Liver (tissue), 8 donors: ENCODE measurements at regions not wholly inside any gene's neighbourhood (a gene's known extent, or its start where the extent isn't known, plus 50 kb on each side); places are given as distances from the start of the nearest gene placed in this dataset.

Experiments
- DNase-seq: peaks from one replicate; pipeline ENCODE4 v3.0.0-alpha.2; 2017; ENCODE audit warnings: low spot score
- H3K27ac ChIP-seq, 2 donors: one replicate each; pipeline ENCODE4 v1.7.0; 2013; ENCODE audit warnings: inconsistent platforms in 2 of 2, low read length in 2 of 2, control low read depth in 1 of 2, low read depth in 1 of 2, mild to moderate bottlenecking in 1 of 2
- H3K27me3 ChIP-seq, 4 donors: one replicate each; pipeline versions ENCODE4 v1.6.1 to v1.7.0; 2013; ENCODE audit warnings: low read length in 3 of 4, inconsistent platforms in 1 of 4, mild to moderate bottlenecking in 1 of 4, moderate library complexity in 1 of 4; ENCODE audit not compliant: control insufficient read depth in 4 of 4, insufficient read depth in 4 of 4
- H3K36me3 ChIP-seq, 4 donors: one replicate each; pipeline versions ENCODE4 v1.6.1 to v1.7.0; 2013; ENCODE audit warnings: low read length in 3 of 4, mild to moderate bottlenecking in 3 of 4, low read depth in 1 of 4, moderate library complexity in 1 of 4; ENCODE audit not compliant: control insufficient read depth in 4 of 4, insufficient read depth in 3 of 4
- H3K4me1 ChIP-seq, 4 donors: one replicate each; pipeline versions ENCODE4 v1.6.1 to v1.7.0; 2013; ENCODE audit warnings: low read length in 3 of 4, mild to moderate bottlenecking in 3 of 4, moderate library complexity in 1 of 4; ENCODE audit not compliant: control insufficient read depth in 4 of 4, insufficient read depth in 4 of 4
- H3K4me3 ChIP-seq, 3 donors: one replicate each; pipeline versions ENCODE4 v1.6.1 to v1.7.0; 2013; ENCODE audit warnings: low read length in 3 of 3, control low read depth in 1 of 3, low read depth in 1 of 3, mild to moderate bottlenecking in 1 of 3
- H3K9ac ChIP-seq, 2 donors: one replicate each; pipeline ENCODE4 v1.7.0; 2013; ENCODE audit warnings: low read length in 2 of 2, mild to moderate bottlenecking in 2 of 2, moderate library complexity in 2 of 2, control low read depth in 1 of 2, low read depth in 1 of 2
- H3K9me3 ChIP-seq, 4 donors: one replicate each; pipeline versions ENCODE4 v1.6.1 to v1.7.0; 2013; ENCODE audit warnings: low read length in 3 of 4; ENCODE audit not compliant: control insufficient read depth in 4 of 4
- ATF3 ChIP-seq: IDR thresholded peaks from 2 replicates; pipeline ENCODE4 v1.6.1; 2016; ENCODE audit warnings: antibody characterized with exemption
- CTCF ChIP-seq: fragments of 150-350 bp; IDR thresholded peaks from 2 replicates; pipeline ENCODE4 v1.5.1; 2017; ENCODE audit warnings: improper control_type of control experiment, low read depth, low read length; ENCODE audit not compliant: missing input control
- EGR1 ChIP-seq, 2 donors: IDR thresholded peaks; 2 replicates each; pipeline ENCODE4 v1.6.1; 2016 to 2018; ENCODE audit warnings: antibody characterized with exemption in 2 of 2, low read depth in 2 of 2
- FOXA1 ChIP-seq: IDR thresholded peaks from 2 replicates; pipeline ENCODE4 v1.6.1; 2016; ENCODE audit warnings: antibody characterized with exemption
- HNF4A ChIP-seq, 2 donors: conservative IDR thresholded peaks; 2 replicates each; pipeline ENCODE4 v1.6.1; 2016; ENCODE audit warnings: antibody characterized with exemption in 2 of 2, mild to moderate bottlenecking in 2 of 2
- HNF4G ChIP-seq: IDR thresholded peaks from 2 replicates; pipeline ENCODE4 v1.6.1; 2016; ENCODE audit warnings: antibody characterized with exemption
- JUND ChIP-seq, 2 donors: IDR thresholded peaks; 2 replicates each; pipeline ENCODE4 v1.6.1; 2016; ENCODE audit warnings: antibody characterized with exemption in 2 of 2
- MAX ChIP-seq: IDR thresholded peaks from 2 replicates; pipeline ENCODE4 v1.6.1; 2016; ENCODE audit warnings: antibody characterized with exemption
- RAD21 ChIP-seq, 2 donors: IDR thresholded peaks; 2 replicates each; pipeline ENCODE4 v1.6.1; 2016; ENCODE audit warnings: antibody characterized with exemption in 2 of 2, mild to moderate bottlenecking in 2 of 2
- REST ChIP-seq: IDR thresholded peaks from 2 replicates; pipeline ENCODE4 v1.6.1; 2016; ENCODE audit warnings: antibody characterized with exemption, mild to moderate bottlenecking
- RXRA ChIP-seq, 2 donors: IDR thresholded peaks; 2 replicates each; pipeline ENCODE4 v1.6.1; 2017 to 2018; ENCODE audit warnings: antibody characterized with exemption in 2 of 2, mild to moderate bottlenecking in 1 of 2
- SP1 ChIP-seq: IDR thresholded peaks from 2 replicates; pipeline ENCODE4 v1.6.1; 2018; ENCODE audit warnings: antibody characterized with exemption, mild to moderate bottlenecking
- TAF1 ChIP-seq: conservative IDR thresholded peaks from 2 replicates; pipeline ENCODE4 v1.6.1; 2016; ENCODE audit warnings: antibody characterized with exemption, mild to moderate bottlenecking
- YY1 ChIP-seq: IDR thresholded peaks from 2 replicates; pipeline ENCODE4 v1.6.1; 2016; ENCODE audit warnings: antibody characterized with exemption, mild to moderate bottlenecking
- ZBTB33 ChIP-seq: IDR thresholded peaks from 2 replicates; pipeline ENCODE4 v1.6.1; 2016; ENCODE audit warnings: antibody characterized with exemption
- WGBS: extraction: QIAGEN DNeasy Blood & Tissue Kit; methylation state at CpG from one replicate; pipeline ENCODE4 v1.1.7; 2013; 5-methylcytosine and 5-hydroxymethylcytosine counted together
- donor health status: healthy.
- donor health status: healthy.
- donor health status: healthy.
- donor health status: healthy.
- donor health status: healthy.

GRCh38 chr6:86256615-86257187 lies 614.0 kb upstream of the SYNCRIP start:
- peak overlapping the region in 1 of 2 donors; percentile 60 for H3K27ac ChIP-seq
- H3K9me3 ChIP-seq: peaks cover 0 to 3% (median 0%) of the 10 kb centered on the region in 4 donors
- H3K4me1 ChIP-seq: peaks cover 2 to 11% (median 5%) of the 10 kb centered on the region in 4 donors
- H3K9ac ChIP-seq: no peak overlapping the region
- no peak for DNase-seq
- H3K27me3 ChIP-seq: no peaks in the 10 kb centered on the region
- no peak for TF ChIP-seq SP1
- no peak overlapping the region for H3K4me3 ChIP-seq
- no peaks in the 10 kb centered on the region for H3K36me3 ChIP-seq
- 49% methylated on average over 4 of the region's 4 CpGs for WGBS

GRCh38 chr6:86255973-86256372 lies 613.3 kb upstream of the SYNCRIP start:
- Histone ChIP-seq H3K9ac (no peak overlapping the region), H3K4me1 (peaks cover 2 to 11% (median 5%) of the 10 kb centered on the region in 4 donors), H3K4me3 (no peak overlapping the region), H3K27me3 (no peaks in the 10 kb centered on the region), H3K36me3 (no peaks in the 10 kb centered on the region), H3K27ac (peak overlapping the region; percentile 46 to 85), H3K9me3 (peaks cover 0 to 3% (median 0%) of the 10 kb centered on the region in 4 donors)
- DNase-seq: no peak
- 15% methylated on average over 1 of the region's 1 CpG for WGBS
- TF ChIP-seq HNF4G (peak; percentile 83), YY1 (peak; percentile 52), CTCF (no peak), REST (peak; percentile 50), EGR1 (IDR thresholded peaks at IDR 0.05; ENCODE audit: low read depth in 2 of 2) (peak; percentile 18 to 84), ZBTB33 (peak; percentile 78), RAD21 (IDR thresholded peaks at IDR 0.05) (peak in 1 of 2 donors; percentile 54), MAX (peak; percentile 75), JUND (IDR thresholded peaks at IDR 0.05) (peak in 1 of 2 donors; percentile 72), HNF4A (conservative IDR thresholded peaks at IDR 0.05) (peak; percentile 96 to 97), SP1 (peak; percentile 91), ATF3 (no peak), TAF1 (no peak), RXRA (IDR thresholded peaks at IDR 0.05) (peak; percentile 79 to 91), FOXA1 (peak; percentile 11)
